Chondrocyte (in vitro differentiated cells): ENCODE measurements at regions not wholly inside any gene's neighbourhood (a gene's known extent, or its start where the extent isn't known, plus 50 kb on each side); places are given as distances from the start of the nearest gene placed in this dataset.

Source experiments
- DNase-seq: peaks from one replicate; pipeline ENCODE4 v3.0.0; 2021; ENCODE audit warnings: mixed read lengths, low spot score
- H3K27ac Mint-ChIP-seq: one replicate; pipeline ENCODE4 v1.8.0; 2021; ENCODE audit warnings: mild to moderate bottlenecking, moderate library complexity, mixed read lengths; ENCODE audit not compliant: unreplicated experiment
- H3K27me3 Mint-ChIP-seq: 2 replicates; pipeline ENCODE4 v1.8.0; 2021; ENCODE audit warnings: low read depth, mixed read lengths
- H3K36me3 Mint-ChIP-seq: 2 replicates; pipeline ENCODE4 v1.8.0; 2021; ENCODE audit warnings: low read depth, mixed read lengths
- H3K4me1 Mint-ChIP-seq: 2 replicates; pipeline ENCODE4 v1.8.0; 2021; ENCODE audit warnings: low read depth, mild to moderate bottlenecking, mixed read lengths
- H3K4me3 Mint-ChIP-seq: one replicate; pipeline ENCODE4 v1.8.0; 2021; ENCODE audit warnings: mild to moderate bottlenecking, moderate library complexity, mixed read lengths; ENCODE audit not compliant: unreplicated experiment
- H3K9me3 Mint-ChIP-seq: 2 replicates; pipeline ENCODE4 v1.8.0; 2021; ENCODE audit warnings: low read depth, mixed read lengths
- TF ChIP-seq, protein P1 (sequence below): fragments of 200-600 bp; sonication (generic); IDR thresholded peaks from 2 replicates; pipeline ENCODE4 v1.5.0; 2021; ENCODE audit warnings: antibody characterized with exemption, mild to moderate bottlenecking, moderate library complexity

DNA sequence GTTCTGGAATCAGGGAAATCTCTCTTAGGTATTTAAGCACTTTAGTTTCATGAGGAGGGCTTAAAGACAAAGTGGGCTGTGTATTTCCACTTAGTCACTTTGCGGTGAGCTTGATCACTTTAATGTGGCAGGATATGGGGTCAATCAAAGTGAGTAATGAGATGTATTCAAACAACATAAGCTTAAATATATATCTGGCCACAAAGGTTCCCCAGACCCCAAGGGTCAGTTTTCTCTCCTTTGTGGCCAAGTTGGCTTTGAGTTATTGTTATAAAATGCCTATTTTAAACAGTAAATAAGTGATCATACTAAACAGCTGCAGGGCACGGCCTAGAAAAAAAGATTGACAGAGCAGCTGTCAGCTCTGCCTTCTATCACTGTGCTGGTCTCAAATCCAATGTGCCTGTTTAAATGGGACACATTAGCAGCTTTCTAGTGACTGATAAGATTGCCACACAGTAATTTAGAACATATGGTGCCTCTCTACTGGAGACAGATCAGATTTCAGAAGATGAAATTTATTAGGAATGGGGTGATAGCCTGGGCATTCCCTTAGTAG is 363.9 kb downstream of the AGTPBP1 start:
- Mint-ChIP-seq H3K4me1 (no peaks in the 10 kb centered on the region), H3K9me3 (no peaks in the 10 kb centered on the region), H3K27ac (no peak overlapping the region), H3K36me3 (no peaks in the 10 kb centered on the region), H3K4me3 (no peak overlapping the region), H3K27me3 (peaks cover 16% of the 10 kb centered on the region)
- TF ChIP-seq, protein P1, sequence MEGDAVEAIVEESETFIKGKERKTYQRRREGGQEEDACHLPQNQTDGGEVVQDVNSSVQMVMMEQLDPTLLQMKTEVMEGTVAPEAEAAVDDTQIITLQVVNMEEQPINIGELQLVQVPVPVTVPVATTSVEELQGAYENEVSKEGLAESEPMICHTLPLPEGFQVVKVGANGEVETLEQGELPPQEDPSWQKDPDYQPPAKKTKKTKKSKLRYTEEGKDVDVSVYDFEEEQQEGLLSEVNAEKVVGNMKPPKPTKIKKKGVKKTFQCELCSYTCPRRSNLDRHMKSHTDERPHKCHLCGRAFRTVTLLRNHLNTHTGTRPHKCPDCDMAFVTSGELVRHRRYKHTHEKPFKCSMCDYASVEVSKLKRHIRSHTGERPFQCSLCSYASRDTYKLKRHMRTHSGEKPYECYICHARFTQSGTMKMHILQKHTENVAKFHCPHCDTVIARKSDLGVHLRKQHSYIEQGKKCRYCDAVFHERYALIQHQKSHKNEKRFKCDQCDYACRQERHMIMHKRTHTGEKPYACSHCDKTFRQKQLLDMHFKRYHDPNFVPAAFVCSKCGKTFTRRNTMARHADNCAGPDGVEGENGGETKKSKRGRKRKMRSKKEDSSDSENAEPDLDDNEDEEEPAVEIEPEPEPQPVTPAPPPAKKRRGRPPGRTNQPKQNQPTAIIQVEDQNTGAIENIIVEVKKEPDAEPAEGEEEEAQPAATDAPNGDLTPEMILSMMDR: no peak
- no peak for DNase-seq

- no peak overlapping the region for H3K4me3 Mint-ChIP-seq
Observed at GRCh38 chr9:85368781-85369180, 373.0 kb downstream of the AGTPBP1 start.

DNA sequence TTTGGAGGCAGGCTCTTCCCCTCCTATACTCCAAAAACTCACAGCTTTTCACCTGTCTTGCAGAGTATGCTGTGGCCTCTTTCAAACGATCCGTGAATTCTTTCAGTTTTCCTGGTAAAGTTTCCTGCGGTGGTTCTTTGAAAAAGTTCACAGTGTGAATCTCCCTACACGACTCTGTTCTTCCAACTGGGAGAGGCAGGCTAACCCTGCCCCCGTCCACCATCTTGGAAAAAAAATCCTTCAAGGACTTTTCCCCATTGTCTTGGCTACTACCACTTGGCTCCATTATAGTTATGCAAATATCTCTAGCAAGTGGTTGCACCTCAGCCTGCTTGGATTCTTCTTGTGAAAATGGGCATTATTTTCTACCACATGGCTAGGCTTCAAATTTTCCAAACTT is 382.6 kb downstream of the AGTPBP1 start:
- TF ChIP-seq, protein P1: no peak
- Mint-ChIP-seq H3K4me1 (no peaks in the 10 kb centered on the region), H3K36me3 (no peaks in the 10 kb centered on the region), H3K27me3 (peaks cover 11% of the 10 kb centered on the region), H3K27ac (no peak overlapping the region), H3K9me3 (peaks cover 9% of the 10 kb centered on the region), H3K4me3 (no peak overlapping the region)
- no peak for DNase-seq

More at GRCh38 chr9:85368781-85369180, 373.0 kb downstream of the AGTPBP1 start:
- Mint-ChIP-seq H3K4me1 (no peaks in the 10 kb centered on the region), H3K27ac (no peak overlapping the region), H3K36me3 (no peaks in the 10 kb centered on the region), H3K9me3 (peaks cover 2% of the 10 kb centered on the region), H3K27me3 (peaks cover 11% of the 10 kb centered on the region)
- TF ChIP-seq, protein P1: no peak
- no peak for DNase-seq

GRCh38 chr9:85349046-85349445 is 392.7 kb downstream of the AGTPBP1 start:
- no peaks in the 10 kb centered on the region for H3K36me3 Mint-ChIP-seq
- H3K9me3 Mint-ChIP-seq: peaks cover 5% of the 10 kb centered on the region
- H3K4me1 Mint-ChIP-seq: no peaks in the 10 kb centered on the region
- TF ChIP-seq, protein P1: no peak
- no peak for DNase-seq
- H3K27ac Mint-ChIP-seq: no peak overlapping the region
- no peak overlapping the region for H3K4me3 Mint-ChIP-seq
- H3K27me3 Mint-ChIP-seq: peaks cover 2% of the 10 kb centered on the region

- Mint-ChIP-seq H3K27me3 (peaks cover 9% of the 10 kb centered on the region), H3K36me3 (no peaks in the 10 kb centered on the region), H3K4me3 (no peak overlapping the region), H3K9me3 (peaks cover 3% of the 10 kb centered on the region), H3K4me1 (no peaks in the 10 kb centered on the region), H3K27ac (no peak overlapping the region)
- TF ChIP-seq, protein P1: no peak
- no peak for DNase-seq
Observed at GRCh38 chr9:85347541-85347940, 394.2 kb downstream of the AGTPBP1 start.
